ENCODE measurements at regions not wholly inside any gene's neighbourhood (a gene's known extent, or its start where the extent isn't known, plus 50 kb on each side); places are given as distances from the start of the nearest gene placed in this dataset.

- TF ChIP-seq EZH2 (IDR thresholded peaks at IDR 0.05; ENCODE audit: low read length, missing control alignments) (no peak), CTCF (conservative IDR thresholded peaks at IDR 0.05 in 1 of 2, IDR thresholded peaks at IDR 0.05 in 1 of 2; ENCODE audit: low read depth in 1 of 2, low read length in 2 of 2) (no peak)
- H3K27ac ChIP-seq (ENCODE audit: insufficient read depth, low read length) = no peak overlapping the region
- no peak overlapping the region for H3K4me3 ChIP-seq (replicated peaks in 1 of 4; ENCODE audit: control extremely low read depth in 1 of 4, insufficient read depth in 1 of 4, low read depth in 3 of 4, low read length in 4 of 4)
- no peak overlapping the region for H3K4me2 ChIP-seq (ENCODE audit: extremely low read depth, insufficient read depth, low read length)
- no peaks in the 10 kb centered on the region for H3K9me3 ChIP-seq (ENCODE audit: control insufficient read depth, insufficient read depth, low read depth, low read length)
- H4K20me1 ChIP-seq (ENCODE audit: control insufficient read depth, extremely low read depth, insufficient read depth, low read length) = no peaks in the 10 kb centered on the region
- no peaks in the 10 kb centered on the region for H3K79me2 ChIP-seq (ENCODE audit: control insufficient read depth, insufficient read depth, low read length)
- DNase-seq (ENCODE audit: low read depth in 2 of 2) = no peak
- peaks cover 10% of the 10 kb centered on the region for H3K27me3 ChIP-seq (ENCODE audit: control insufficient read depth, insufficient read depth, low read length)
- H3K36me3 ChIP-seq (ENCODE audit: control insufficient read depth, insufficient read depth, low read length) = no peaks in the 10 kb centered on the region
- no peak overlapping the region for H2AFZ ChIP-seq (ENCODE audit: low read length)
- H3K4me1 ChIP-seq (ENCODE audit: control insufficient read depth, extremely low read depth, insufficient read depth, low read length) = no peaks in the 10 kb centered on the region
- H3K9ac ChIP-seq (ENCODE audit: insufficient read depth, low read length) = no peak overlapping the region
Observed at GRCh38 chr2:235144291-235144690, 192.5 kb downstream of the SH3BP4 start.

- H3K36me3 ChIP-seq (ENCODE audit: control insufficient read depth, insufficient read depth, low read length) = no peaks in the 10 kb centered on the region
- H3K27me3 ChIP-seq (ENCODE audit: control insufficient read depth, insufficient read depth, low read length) = peaks cover 12% of the 10 kb centered on the region
- H3K4me1 ChIP-seq (ENCODE audit: control insufficient read depth, extremely low read depth, insufficient read depth, low read length) = no peaks in the 10 kb centered on the region
- DNase-seq (ENCODE audit: low read depth in 2 of 2) = no peak
- H3K4me2 ChIP-seq (ENCODE audit: extremely low read depth, insufficient read depth, low read length) = no peak overlapping the region
- H3K79me2 ChIP-seq (ENCODE audit: control insufficient read depth, insufficient read depth, low read length) = no peaks in the 10 kb centered on the region
- no peak overlapping the region for H3K27ac ChIP-seq (ENCODE audit: insufficient read depth, low read length)
- H4K20me1 ChIP-seq (ENCODE audit: control insufficient read depth, extremely low read depth, insufficient read depth, low read length) = peaks cover 1% of the 10 kb centered on the region
- H2AFZ ChIP-seq (ENCODE audit: low read length) = no peak overlapping the region
- no peak overlapping the region for H3K9ac ChIP-seq (ENCODE audit: insufficient read depth, low read length)
- H3K9me3 ChIP-seq (ENCODE audit: control insufficient read depth, insufficient read depth, low read depth, low read length) = no peaks in the 10 kb centered on the region
- H3K4me3 ChIP-seq (replicated peaks in 1 of 4; ENCODE audit: control extremely low read depth in 1 of 4, insufficient read depth in 1 of 4, low read depth in 3 of 4, low read length in 4 of 4) = no peak overlapping the region
- TF ChIP-seq EZH2 (IDR thresholded peaks at IDR 0.05; ENCODE audit: low read length, missing control alignments) (no peak), CTCF (conservative IDR thresholded peaks at IDR 0.05 in 1 of 2, IDR thresholded peaks at IDR 0.05 in 1 of 2; ENCODE audit: low read depth in 1 of 2, low read length in 2 of 2) (no peak)
Observed at GRCh38 chr2:235146206-235146605, 194.4 kb downstream of the SH3BP4 start.

- Histone ChIP-seq H3K4me1 (ENCODE audit: control insufficient read depth, extremely low read depth, insufficient read depth, low read length) (no peaks in the 10 kb centered on the region), H3K79me2 (ENCODE audit: control insufficient read depth, insufficient read depth, low read length) (no peaks in the 10 kb centered on the region), H3K27me3 (ENCODE audit: control insufficient read depth, insufficient read depth, low read length) (peaks cover 12% of the 10 kb centered on the region), H2AFZ (ENCODE audit: low read length) (no peak overlapping the region), H3K27ac (ENCODE audit: insufficient read depth, low read length) (no peak overlapping the region), H3K9me3 (ENCODE audit: control insufficient read depth, insufficient read depth, low read depth, low read length) (no peaks in the 10 kb centered on the region), H3K4me3 (replicated peaks in 1 of 4; ENCODE audit: control extremely low read depth in 1 of 4, insufficient read depth in 1 of 4, low read depth in 3 of 4, low read length in 4 of 4) (no peak overlapping the region), H3K36me3 (ENCODE audit: control insufficient read depth, insufficient read depth, low read length) (no peaks in the 10 kb centered on the region), H3K4me2 (ENCODE audit: extremely low read depth, insufficient read depth, low read length) (no peak overlapping the region), H4K20me1 (ENCODE audit: control insufficient read depth, extremely low read depth, insufficient read depth, low read length) (peaks cover 1% of the 10 kb centered on the region), H3K9ac (ENCODE audit: insufficient read depth, low read length) (no peak overlapping the region)
- TF ChIP-seq CTCF (conservative IDR thresholded peaks at IDR 0.05 in 1 of 2, IDR thresholded peaks at IDR 0.05 in 1 of 2; ENCODE audit: low read depth in 1 of 2, low read length in 2 of 2) = no peak
- DNase-seq (ENCODE audit: low read depth in 2 of 2) = no peak
Observed at GRCh38 chr2:235146871-235147565, 195.2 kb downstream of the SH3BP4 start.

Measured in fibroblast of lung (primary cell).